GM12874 (cell line): ENCODE measurements at regions not wholly inside any gene's neighbourhood (a gene's known extent, or its start where the extent isn't known, plus 50 kb on each side); places are given as distances from the start of the nearest gene placed in this dataset.

Experiments
- TF ChIP-seq, protein P1 (sequence below): IDR thresholded peaks from 2 replicates; pipeline ENCODE4 v1.5.1; 2011; ENCODE audit warnings: low read depth, mild to moderate bottlenecking, control low read depth, low read length, moderate library complexity; ENCODE audit not compliant: insufficient read depth

DNA sequence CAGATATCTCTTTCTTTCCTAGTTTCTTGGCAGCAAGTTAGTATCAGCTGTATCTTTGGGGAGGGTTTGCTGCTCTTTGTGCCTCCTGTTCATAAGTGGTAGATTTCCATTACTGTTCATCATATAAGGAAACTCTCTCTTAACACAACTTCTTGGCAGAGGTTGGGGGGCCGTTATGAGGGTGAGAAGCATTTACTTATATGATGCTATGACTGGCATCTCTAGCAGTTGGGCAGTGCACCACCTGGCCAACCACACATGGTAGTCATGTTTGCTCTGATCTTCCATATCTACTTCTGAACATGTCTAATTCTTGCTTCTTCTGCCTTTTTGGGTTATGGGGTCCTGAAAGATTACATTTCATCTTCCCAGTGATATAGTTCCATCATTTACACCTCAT is 282.2 kb downstream of the CYRIA start:
- TF ChIP-seq, protein P1, sequence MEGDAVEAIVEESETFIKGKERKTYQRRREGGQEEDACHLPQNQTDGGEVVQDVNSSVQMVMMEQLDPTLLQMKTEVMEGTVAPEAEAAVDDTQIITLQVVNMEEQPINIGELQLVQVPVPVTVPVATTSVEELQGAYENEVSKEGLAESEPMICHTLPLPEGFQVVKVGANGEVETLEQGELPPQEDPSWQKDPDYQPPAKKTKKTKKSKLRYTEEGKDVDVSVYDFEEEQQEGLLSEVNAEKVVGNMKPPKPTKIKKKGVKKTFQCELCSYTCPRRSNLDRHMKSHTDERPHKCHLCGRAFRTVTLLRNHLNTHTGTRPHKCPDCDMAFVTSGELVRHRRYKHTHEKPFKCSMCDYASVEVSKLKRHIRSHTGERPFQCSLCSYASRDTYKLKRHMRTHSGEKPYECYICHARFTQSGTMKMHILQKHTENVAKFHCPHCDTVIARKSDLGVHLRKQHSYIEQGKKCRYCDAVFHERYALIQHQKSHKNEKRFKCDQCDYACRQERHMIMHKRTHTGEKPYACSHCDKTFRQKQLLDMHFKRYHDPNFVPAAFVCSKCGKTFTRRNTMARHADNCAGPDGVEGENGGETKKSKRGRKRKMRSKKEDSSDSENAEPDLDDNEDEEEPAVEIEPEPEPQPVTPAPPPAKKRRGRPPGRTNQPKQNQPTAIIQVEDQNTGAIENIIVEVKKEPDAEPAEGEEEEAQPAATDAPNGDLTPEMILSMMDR: no peak

DNA sequence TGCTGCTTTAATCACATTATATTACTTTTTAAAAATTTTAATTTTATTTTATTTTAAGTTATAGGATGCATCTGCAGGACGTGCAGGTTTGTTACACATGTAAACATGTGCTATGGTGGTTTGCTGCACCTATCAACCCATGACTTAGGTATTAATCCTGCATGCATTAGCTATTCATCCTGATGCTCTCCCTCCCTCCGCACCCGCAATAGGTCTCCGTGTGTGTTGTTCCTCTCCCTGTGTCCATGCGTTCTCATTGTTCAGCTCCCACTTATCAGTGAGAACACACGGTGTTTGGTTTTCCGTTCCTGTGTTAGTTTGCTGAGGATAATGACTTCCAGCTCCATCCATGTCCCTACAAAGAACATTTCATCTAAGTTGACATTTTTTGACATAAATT is 283.2 kb downstream of the CYRIA start:
- TF ChIP-seq, protein P1: no peak

DNA sequence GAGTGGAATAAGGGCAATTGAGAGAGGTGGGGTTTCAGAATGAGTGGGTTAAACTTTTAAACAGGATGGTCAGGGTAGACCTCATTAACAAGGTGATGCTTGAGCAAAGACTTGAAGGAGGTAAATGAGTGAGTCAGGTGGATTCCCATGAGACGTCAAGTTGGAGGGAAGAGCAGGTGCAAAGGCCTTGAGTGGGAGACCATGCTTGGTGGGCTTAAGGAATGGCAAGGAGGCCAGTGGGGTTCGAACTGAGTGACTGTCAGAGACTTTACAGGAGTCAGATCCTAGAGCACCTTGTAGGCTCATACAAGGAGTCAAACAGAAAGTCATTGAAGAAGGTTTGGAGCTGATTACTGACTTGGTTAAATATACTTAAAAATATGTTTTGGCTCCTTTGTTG is 284.1 kb downstream of the CYRIA start:
- TF ChIP-seq, protein P1: no peak

DNA sequence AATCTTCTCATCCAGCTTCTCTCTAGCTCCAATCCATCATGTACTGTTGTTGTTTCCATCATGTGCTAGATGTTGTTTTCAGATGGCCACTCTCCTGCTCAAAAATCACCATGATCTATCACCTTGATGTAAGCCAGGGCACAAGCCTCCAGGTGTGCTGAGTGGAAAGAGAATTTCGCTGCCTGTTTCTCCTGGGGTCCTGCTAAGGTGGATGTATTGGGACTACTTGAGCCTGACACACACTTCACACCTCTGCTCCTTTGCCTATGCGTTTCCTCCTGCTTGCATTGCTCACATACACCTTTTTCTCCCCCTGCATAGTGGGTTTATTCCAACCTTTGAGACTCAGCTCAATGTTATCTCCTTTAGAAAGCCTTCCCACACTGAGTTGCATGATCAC is 287.6 kb downstream of the CYRIA start:
- TF ChIP-seq, protein P1: no peak

DNA sequence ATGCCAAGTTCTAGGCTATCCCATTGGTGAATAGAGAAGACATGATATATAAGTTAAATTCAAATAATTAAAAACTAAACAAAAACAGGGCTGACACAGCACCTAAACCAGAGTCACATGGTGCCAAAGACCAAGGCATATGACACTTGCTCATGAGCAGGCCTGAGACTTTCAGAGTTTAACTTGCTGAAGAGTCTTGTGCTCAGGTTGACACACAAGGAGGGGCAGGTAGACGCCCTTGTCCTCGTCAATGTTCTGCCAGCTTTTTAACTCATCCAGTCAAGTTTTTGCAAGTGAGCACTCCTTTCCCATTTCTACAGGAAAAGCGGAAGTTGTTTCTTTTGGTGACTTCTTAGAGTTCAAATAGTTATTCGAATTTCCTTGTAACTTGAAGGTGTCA is 289.7 kb downstream of the CYRIA start:
- TF ChIP-seq, protein P1: no peak

DNA sequence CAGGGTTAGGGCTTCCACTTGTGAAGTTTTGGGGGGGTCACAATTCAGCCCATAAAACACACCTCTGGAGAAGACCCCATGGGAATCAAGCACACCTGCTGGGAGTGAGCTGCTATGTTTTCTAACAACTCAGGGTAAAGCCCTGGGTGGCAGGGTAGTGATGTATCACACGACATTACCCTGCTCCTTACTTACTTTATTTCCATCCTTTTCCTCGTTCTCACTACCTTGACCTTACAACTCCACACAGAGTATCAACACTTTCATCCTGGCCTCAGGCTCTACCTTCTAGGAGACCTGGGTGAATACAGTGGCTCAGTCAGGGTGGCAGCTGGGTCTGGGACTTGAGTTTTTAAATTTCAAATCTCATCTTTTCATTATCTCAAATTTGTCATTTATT is 290.3 kb downstream of the CYRIA start:
- TF ChIP-seq, protein P1: no peak

DNA sequence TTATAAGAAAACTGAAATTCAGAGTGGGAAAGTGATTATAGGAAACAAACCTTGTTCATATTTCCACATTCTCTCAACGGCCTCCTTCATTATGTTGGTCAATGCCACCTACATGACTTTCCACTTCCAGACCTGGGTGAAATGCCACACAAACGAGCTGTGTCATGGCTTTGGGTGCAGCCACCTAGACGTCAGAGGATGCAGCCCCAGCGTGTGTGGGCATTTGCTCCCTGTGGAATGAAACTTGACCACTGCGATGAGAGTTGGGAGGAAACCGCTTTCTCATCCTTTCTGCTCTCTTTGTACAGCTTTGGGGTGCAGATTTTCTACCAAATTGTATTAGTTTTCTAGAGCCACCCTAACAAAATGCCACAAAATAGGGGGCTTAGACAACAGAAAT is 291.0 kb downstream of the CYRIA start:
- TF ChIP-seq, protein P1: no peak

DNA sequence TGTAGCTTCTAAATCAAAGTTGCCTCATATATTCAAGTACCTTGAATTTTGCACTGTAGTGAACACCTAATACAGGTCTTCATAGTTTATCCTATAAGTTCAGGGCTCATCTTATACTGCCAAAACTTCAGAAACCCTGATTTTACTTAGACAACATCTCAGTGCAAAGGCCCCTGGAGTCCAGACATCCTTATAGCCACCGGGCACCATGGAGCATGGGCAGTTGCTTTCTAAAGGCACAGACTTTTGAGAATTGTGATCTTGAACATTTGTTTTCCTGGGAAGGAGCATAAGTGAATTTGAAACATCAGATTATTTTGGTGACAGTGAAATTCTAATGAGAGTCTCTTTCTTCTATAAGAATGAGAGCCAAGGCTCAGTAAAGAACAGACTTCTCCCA is 292.3 kb downstream of the CYRIA start:
- TF ChIP-seq, protein P1: no peak
